NCI-H1092 (cell line): ENCODE measurements at regions not wholly inside any gene's neighbourhood (a gene's known extent, or its start where the extent isn't known, plus 50 kb on each side); places are given as distances from the start of the nearest gene placed in this dataset.

Experiments
- DNase-seq: peaks from one replicate; lab custom pipeline; 2025; lab: John Stamatoyannopoulos, UW

GRCh38 chr3:26525013-26525412 lies 97.6 kb upstream of the LRRC3B start:
- DNase-seq, result no peak

DNA sequence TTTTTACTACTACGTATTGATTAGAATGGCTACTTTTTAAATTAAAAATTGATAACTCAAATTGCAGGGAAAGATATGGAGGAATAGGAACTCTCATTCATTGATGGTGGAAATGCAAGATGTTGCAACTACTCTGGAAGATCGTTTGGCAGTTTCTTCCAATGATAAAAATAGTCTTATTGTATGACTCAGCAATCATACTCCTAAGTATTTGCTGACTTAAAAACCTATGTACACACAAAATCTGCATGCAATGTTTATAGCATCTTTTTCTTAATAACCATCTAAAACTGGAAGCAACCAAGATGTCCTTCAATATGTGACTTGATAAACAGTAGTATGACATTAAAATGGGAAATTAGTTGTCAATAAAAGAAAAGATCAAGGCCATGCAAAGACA lies 87.4 kb upstream of the LRRC3B start:
- DNase-seq, result no peak

- no peak for DNase-seq
Measured at GRCh38 chr3:26536955-26537354, 85.6 kb upstream of the LRRC3B start.

GRCh38 chr3:26550413-26550812 lies 72.2 kb upstream of the LRRC3B start:
- no peak for DNase-seq

DNA sequence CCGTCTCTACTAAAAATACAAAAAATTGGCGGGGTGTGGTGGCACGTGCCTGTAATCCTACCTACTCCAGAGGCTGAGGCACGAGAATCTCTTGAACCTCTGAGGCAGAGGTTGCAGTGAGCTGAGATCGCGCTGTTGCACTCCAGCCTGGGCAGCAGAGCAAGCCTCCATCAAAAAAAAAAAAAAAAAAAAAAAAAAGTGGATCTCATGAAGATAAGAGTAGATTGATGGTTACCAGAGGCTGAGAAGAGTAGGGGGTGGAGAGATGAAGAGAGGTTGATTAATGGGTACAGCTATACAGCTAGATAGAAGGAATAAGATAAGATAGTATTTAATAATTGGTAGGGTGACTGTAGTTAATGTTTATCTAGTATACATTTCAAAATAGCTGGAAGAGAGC lies 65.9 kb upstream of the LRRC3B start:
- no peak for DNase-seq

- no peak for DNase-seq
Measured at GRCh38 chr3:26558257-26558656, 64.3 kb upstream of the LRRC3B start.

- DNase-seq, result no peak
Measured at GRCh38 chr3:26559227-26559626, 63.3 kb upstream of the LRRC3B start.

- no peak for DNase-seq
Measured at GRCh38 chr3:26560081-26560480, 62.5 kb upstream of the LRRC3B start.

- no peak for DNase-seq
Measured at GRCh38 chr3:26562021-26562768, 60.4 kb upstream of the LRRC3B start.
